ENCODE measurements at regions not wholly inside any gene's neighbourhood (a gene's known extent, or its start where the extent isn't known, plus 50 kb on each side); places are given as distances from the start of the nearest gene placed in this dataset.

DNA sequence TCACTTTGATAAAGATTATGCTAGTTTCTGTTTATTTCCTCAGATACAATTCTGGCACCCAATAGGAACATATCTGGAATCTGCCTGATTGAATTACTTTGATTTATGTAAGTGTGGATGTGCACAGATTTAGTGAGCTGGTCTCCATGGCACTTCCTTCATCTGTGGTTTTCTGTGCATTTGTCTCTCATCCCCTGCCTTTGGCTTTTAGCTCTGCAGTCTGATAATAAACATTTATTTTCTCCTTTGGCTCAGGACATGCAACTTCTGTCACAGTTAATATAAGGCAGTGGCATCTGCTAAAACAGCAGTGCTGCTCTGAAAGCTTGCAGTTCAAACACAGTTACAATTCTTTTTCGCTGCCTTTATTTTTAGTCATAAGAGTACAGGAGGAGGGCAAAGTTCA is 273.7 kb upstream of the CHRM2 start:
- H3K4me2 ChIP-seq (ENCODE audit: insufficient read depth, insufficient read length, low read length) = no peak overlapping the region
- H3K4ac ChIP-seq (ENCODE audit: low read depth, low read length) = no peak overlapping the region
- WGBS (ENCODE audit: extremely low coverage, insufficient read length, low lambda C conversion rate) = no CpG with 5 or more reads among the region's 1 CpG
- no peaks in the 10 kb centered on the region for H3K36me3 Mint-ChIP-seq (ENCODE audit: insufficient read depth in 1 of 3, low read depth in 3 of 3)
- H4K5ac ChIP-seq (ENCODE audit: insufficient read length, low read depth, low read length) = no peak overlapping the region
- no peak overlapping the region for H2BK15ac ChIP-seq (ENCODE audit: low read depth, low read length)
- H2BK20ac ChIP-seq (ENCODE audit: low read depth, low read length, poor library complexity, severe bottlenecking) = no peak overlapping the region
- H3K14ac ChIP-seq (ENCODE audit: insufficient read depth, low read length) = no peak overlapping the region
- no peak overlapping the region for H2BK5ac ChIP-seq (ENCODE audit: insufficient read length, low read length)
- H3K4me3 Mint-ChIP-seq = no peak overlapping the region
- H4K20me1 ChIP-seq (ENCODE audit: control insufficient read depth, insufficient read depth, insufficient read length) = no peaks in the 10 kb centered on the region
- no peak overlapping the region for H3K18ac ChIP-seq (ENCODE audit: insufficient read length, low read depth, low read length)
- no peak overlapping the region for H4K8ac ChIP-seq (replicated peaks; ENCODE audit: insufficient read length, low read depth, low read length)
- H2BK12ac ChIP-seq (ENCODE audit: insufficient read length, low read depth, low read length) = no peak overlapping the region
- H3K9ac ChIP-seq (ENCODE audit: extremely low read depth, insufficient read length, low read length) = no peak overlapping the region
- no peak overlapping the region for H2AFZ ChIP-seq (ENCODE audit: low read length)
- peaks cover 0 to 2% of the 10 kb centered on the region in 2 experiments; a peak in 1 of 5 replicates for H3K9me3 Mint-ChIP-seq
- no peak overlapping the region for H3K23ac ChIP-seq (ENCODE audit: insufficient read length, low read depth, low read length)
- no peaks in the 10 kb centered on the region for H3K27me3 Mint-ChIP-seq (ENCODE audit: low read depth)
- H3K9me3 ChIP-seq (ENCODE audit: control insufficient read depth, low read depth, low read length) = no peaks in the 10 kb centered on the region
- H3K4me1 Mint-ChIP-seq = no peaks in the 10 kb centered on the region
- no peak overlapping the region for H2AK5ac ChIP-seq (ENCODE audit: insufficient read length, low read length)
- no peaks in the 10 kb centered on the region for H3K27me3 ChIP-seq (ENCODE audit: insufficient read depth, low read length)
- H3K27ac Mint-ChIP-seq = no peak overlapping the region
- no peaks in the 10 kb centered on the region for H3K79me2 ChIP-seq (ENCODE audit: insufficient read depth, low read length)
- TF ChIP-seq CTCF (conservative IDR thresholded peaks at IDR 0.05) = no peak
- no peaks in the 10 kb centered on the region for H3K23me2 ChIP-seq (ENCODE audit: insufficient read length, low read depth, low read length, poor library complexity, severe bottlenecking)
- H3T11ph ChIP-seq (ENCODE audit: low read length) = no peak overlapping the region
- no peak overlapping the region for H2BK120ac ChIP-seq (ENCODE audit: low read depth, low read length, poor library complexity, severe bottlenecking)
- H3K4me1 ChIP-seq (ENCODE audit: insufficient read depth, low read length) = no peaks in the 10 kb centered on the region
- H3K56ac ChIP-seq (ENCODE audit: insufficient read length, low read depth, low read length) = no peak overlapping the region
- H3K79me1 ChIP-seq (ENCODE audit: insufficient read depth, low read depth, low read length, poor library complexity, severe bottlenecking) = no peaks in the 10 kb centered on the region
- no peak for DNase-seq
- no peak overlapping the region for H3K27ac ChIP-seq (ENCODE audit: insufficient read length, low read depth, low read length)
- no peak overlapping the region for H4K91ac ChIP-seq (ENCODE audit: insufficient read length, low read depth, low read length)
